ENCODE measurements at regions not wholly inside any gene's neighbourhood (a gene's known extent, or its start where the extent isn't known, plus 50 kb on each side); places are given as distances from the start of the nearest gene placed in this dataset.

GRCh38 chr3:177375316-177375715 lies 178.0 kb upstream of the TBL1XR1 start:
- no peak for DNase-seq
- intact Hi-C loops (cut with micrococcal nuclease) = no loop called here
- no peak overlapping the region for H3K4me3 ChIP-seq
- H3K4me1 ChIP-seq = no peaks in the 10 kb centered on the region
- peaks cover 2% of the 10 kb centered on the region for H3K9me3 ChIP-seq (replicated peaks)
- no peak overlapping the region for H3K27ac ChIP-seq (replicated peaks)
- no peaks in the 10 kb centered on the region for H3K36me3 ChIP-seq
- TF ChIP-seq, protein P1, sequence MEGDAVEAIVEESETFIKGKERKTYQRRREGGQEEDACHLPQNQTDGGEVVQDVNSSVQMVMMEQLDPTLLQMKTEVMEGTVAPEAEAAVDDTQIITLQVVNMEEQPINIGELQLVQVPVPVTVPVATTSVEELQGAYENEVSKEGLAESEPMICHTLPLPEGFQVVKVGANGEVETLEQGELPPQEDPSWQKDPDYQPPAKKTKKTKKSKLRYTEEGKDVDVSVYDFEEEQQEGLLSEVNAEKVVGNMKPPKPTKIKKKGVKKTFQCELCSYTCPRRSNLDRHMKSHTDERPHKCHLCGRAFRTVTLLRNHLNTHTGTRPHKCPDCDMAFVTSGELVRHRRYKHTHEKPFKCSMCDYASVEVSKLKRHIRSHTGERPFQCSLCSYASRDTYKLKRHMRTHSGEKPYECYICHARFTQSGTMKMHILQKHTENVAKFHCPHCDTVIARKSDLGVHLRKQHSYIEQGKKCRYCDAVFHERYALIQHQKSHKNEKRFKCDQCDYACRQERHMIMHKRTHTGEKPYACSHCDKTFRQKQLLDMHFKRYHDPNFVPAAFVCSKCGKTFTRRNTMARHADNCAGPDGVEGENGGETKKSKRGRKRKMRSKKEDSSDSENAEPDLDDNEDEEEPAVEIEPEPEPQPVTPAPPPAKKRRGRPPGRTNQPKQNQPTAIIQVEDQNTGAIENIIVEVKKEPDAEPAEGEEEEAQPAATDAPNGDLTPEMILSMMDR (IDR thresholded peaks at IDR 0.05; ENCODE audit: borderline replicate concordance) = no peak
- no peaks in the 10 kb centered on the region for H3K27me3 ChIP-seq (ENCODE audit: low read depth)

- Histone ChIP-seq H3K9me3 (replicated peaks) (peaks cover 11% of the 10 kb centered on the region), H3K27ac (replicated peaks) (no peak overlapping the region), H3K4me3 (no peak overlapping the region), H3K27me3 (ENCODE audit: low read depth) (no peaks in the 10 kb centered on the region), H3K36me3 (no peaks in the 10 kb centered on the region), H3K4me1 (no peaks in the 10 kb centered on the region)
- TF ChIP-seq, protein P1 (IDR thresholded peaks at IDR 0.05; ENCODE audit: borderline replicate concordance) = no peak
- DNase-seq = no peak
- intact Hi-C loops (cut with micrococcal nuclease) = no loop called here
Observed at GRCh38 chr3:177377166-177377565, 179.9 kb upstream of the TBL1XR1 start.

GRCh38 chr3:177378168-177378567 lies 180.9 kb upstream of the TBL1XR1 start:
- H3K27ac ChIP-seq (replicated peaks) = no peak overlapping the region
- no peak for DNase-seq
- intact Hi-C loops (cut with micrococcal nuclease) = no loop called here
- peaks cover 11% of the 10 kb centered on the region for H3K9me3 ChIP-seq (replicated peaks)
- TF ChIP-seq, protein P1 (IDR thresholded peaks at IDR 0.05; ENCODE audit: borderline replicate concordance) = no peak
- H3K36me3 ChIP-seq = no peaks in the 10 kb centered on the region
- no peaks in the 10 kb centered on the region for H3K4me1 ChIP-seq
- H3K4me3 ChIP-seq = no peak overlapping the region
- no peaks in the 10 kb centered on the region for H3K27me3 ChIP-seq (ENCODE audit: low read depth)

GRCh38 chr3:177379045-177379444 lies 181.8 kb upstream of the TBL1XR1 start:
- no peaks in the 10 kb centered on the region for H3K27me3 ChIP-seq (ENCODE audit: low read depth)
- H3K4me1 ChIP-seq = no peaks in the 10 kb centered on the region
- no peak overlapping the region for H3K27ac ChIP-seq (replicated peaks)
- no peak for DNase-seq
- no peak overlapping the region for H3K4me3 ChIP-seq
- intact Hi-C loops (cut with micrococcal nuclease) = no loop called here
- H3K36me3 ChIP-seq = no peaks in the 10 kb centered on the region
- peaks cover 11% of the 10 kb centered on the region for H3K9me3 ChIP-seq (replicated peaks)
- TF ChIP-seq, protein P1 (IDR thresholded peaks at IDR 0.05; ENCODE audit: borderline replicate concordance) = peak; percentile 39

DNA sequence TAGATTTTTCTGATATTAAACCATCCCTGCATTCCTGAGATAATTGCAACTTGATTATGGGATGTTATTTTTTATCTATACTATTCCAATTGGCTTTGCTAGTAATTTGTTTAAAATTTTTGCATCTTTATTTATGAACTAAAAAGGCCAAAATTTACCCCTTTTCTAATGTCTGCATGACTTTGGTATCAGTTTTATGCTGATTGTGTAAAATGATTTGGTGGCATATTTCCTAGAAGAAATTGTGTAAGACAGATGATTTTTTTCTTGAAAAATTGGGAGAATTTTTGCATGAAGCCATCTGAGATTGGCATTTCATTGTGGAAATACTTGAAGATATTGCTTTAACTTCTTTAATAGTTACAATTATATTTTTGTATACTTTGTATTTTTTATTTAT lies 183.8 kb upstream of the TBL1XR1 start:
- H3K27ac ChIP-seq (replicated peaks) = no peak overlapping the region
- TF ChIP-seq, protein P1 (IDR thresholded peaks at IDR 0.05; ENCODE audit: borderline replicate concordance) = no peak
- H3K36me3 ChIP-seq = no peaks in the 10 kb centered on the region
- H3K4me1 ChIP-seq = no peaks in the 10 kb centered on the region
- intact Hi-C loops (cut with micrococcal nuclease) = no loop called here
- no peaks in the 10 kb centered on the region for H3K27me3 ChIP-seq (ENCODE audit: low read depth)
- peaks cover 11% of the 10 kb centered on the region for H3K9me3 ChIP-seq (replicated peaks)
- DNase-seq = no peak
- no peak overlapping the region for H3K4me3 ChIP-seq

- H3K4me1 ChIP-seq = no peaks in the 10 kb centered on the region
- H3K27ac ChIP-seq (replicated peaks) = no peak overlapping the region
- TF ChIP-seq, protein P1 (IDR thresholded peaks at IDR 0.05; ENCODE audit: borderline replicate concordance) = no peak
- no peak overlapping the region for H3K4me3 ChIP-seq
- H3K27me3 ChIP-seq (ENCODE audit: low read depth) = no peaks in the 10 kb centered on the region
- no peaks in the 10 kb centered on the region for H3K36me3 ChIP-seq
- H3K9me3 ChIP-seq (replicated peaks) = peaks cover 11% of the 10 kb centered on the region
- intact Hi-C loops (cut with micrococcal nuclease) = no loop called here
- DNase-seq = peak; percentile 41
Observed at GRCh38 chr3:177382944-177383343, 185.7 kb upstream of the TBL1XR1 start.

Measured in left ventricle myocardium inferior (tissue), 1 donor.